RPMI8226 (cell line): ENCODE measurements at regions not wholly inside any gene's neighbourhood (a gene's known extent, or its start where the extent isn't known, plus 50 kb on each side); places are given as distances from the start of the nearest gene placed in this dataset.
"Not testable (repeated sequence)": the region's sequence is repeated elsewhere in the genome, so short reads cannot be mapped to it uniquely, and the experiment has no call there.

Experiments used
- DNase-seq: peaks from one replicate; pipeline ENCODE4 v3.0.0-alpha.2; 2015

DNA sequence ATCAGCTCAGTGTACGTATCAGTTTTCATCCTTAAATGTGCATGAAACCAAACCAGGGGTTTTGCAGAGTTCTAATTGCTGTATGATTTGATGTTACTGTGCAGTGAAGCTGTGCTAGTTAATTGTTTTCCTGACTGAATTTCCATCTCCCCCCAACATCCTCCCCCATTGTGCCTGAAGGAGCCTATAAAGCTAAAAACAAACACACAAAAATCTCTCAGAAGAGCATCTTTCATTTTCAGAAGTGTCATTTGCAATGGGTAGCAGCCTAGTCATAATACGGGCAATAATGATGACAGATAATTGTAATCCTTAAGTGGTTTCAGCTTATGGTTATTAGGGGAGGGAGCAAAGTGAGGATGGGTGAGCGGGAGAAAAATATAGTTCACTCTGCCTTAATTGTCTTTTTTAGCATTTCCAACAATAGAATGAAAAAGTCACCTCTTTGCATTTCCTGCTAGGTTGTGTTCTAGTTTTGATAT, 207.9 kb upstream of the TBL1XR1 start:
- DNase-seq = no peak

DNA sequence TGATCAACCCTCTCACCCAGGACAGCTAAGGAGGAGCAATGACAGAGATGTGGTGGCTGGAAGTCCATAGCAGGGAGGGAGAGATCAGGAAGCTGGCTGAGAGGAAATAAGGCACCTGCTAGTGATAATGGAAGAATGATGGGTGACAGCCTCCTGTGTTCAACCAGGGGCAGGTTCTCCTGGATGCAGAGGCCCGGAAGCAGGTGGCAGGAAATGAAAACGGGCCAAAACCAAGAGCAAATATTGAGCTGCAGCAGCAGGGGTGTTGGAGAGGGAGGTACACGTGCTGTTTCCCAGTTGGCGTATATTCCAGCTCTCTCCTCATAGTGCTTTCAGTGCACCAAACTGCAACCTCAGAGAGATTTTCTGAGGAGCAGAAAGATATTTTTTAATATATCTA, 213.4 kb upstream of the TBL1XR1 start:
- peak; percentile 65 for DNase-seq

DNA sequence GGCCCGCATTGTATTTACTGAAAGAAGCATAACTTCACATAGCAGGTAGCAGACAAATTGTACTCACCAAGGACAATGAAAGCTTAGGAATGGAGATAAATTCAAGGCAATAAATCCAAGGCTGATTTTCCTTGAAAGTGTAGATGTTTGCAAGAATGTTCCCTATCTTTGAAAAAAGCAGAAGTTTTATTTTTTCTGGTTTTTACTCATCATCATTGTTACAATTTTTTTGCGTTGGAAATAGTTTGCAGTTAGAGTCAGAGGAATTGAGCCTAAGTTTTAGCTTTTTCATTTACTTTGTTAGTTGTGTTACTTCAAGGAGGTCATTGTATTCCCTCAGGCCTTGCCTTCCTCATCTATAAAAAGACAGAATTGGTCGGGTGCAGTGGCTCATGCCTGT, 213.9 kb upstream of the TBL1XR1 start:
- DNase-seq = no peak

DNA sequence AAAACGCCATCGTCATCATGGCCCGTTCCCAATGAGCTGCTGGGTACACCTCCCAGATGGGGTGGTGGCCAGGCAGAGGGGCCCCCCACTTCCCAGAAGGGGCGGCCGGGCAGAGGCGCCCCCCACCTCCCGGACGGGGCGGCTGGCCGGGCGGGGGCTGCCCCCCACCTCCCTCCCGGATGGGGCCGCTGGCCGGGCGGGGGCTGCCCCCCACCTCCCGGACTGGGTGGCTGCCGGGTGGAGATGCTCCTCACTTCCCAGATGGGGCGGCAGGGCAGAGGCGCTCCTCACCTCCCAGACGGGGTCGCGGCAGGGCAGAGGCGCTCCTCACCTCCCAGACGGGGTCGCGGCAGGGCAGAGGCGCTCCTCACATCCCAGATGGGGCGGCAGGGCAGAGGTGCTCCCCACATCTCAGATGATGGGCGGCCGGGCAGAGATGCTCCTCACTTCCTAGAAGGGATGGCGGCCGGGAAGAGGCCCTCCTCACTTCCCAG, 215.4 kb upstream of the TBL1XR1 start:
- not testable (repeated sequence) for DNase-seq

DNA sequence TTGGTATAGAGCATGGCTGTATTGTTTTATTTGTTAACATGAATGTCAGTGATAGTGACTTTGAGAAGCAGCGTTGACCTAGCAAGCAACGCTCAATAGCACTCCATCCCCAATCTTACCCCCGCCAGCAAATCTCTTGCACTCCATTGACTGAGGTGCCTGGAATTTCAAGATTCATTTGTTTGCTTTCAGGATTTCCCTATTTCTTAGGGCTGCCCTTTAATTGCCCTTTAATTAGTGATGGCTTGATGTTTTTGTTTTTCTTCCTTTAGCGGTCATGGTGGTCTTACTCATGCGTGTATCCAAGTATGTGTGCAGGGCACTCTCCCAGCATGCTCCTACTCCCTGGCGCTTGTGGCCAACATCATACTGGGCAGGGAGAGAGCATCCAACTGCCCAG, 216.8 kb upstream of the TBL1XR1 start:
- no peak for DNase-seq

DNA sequence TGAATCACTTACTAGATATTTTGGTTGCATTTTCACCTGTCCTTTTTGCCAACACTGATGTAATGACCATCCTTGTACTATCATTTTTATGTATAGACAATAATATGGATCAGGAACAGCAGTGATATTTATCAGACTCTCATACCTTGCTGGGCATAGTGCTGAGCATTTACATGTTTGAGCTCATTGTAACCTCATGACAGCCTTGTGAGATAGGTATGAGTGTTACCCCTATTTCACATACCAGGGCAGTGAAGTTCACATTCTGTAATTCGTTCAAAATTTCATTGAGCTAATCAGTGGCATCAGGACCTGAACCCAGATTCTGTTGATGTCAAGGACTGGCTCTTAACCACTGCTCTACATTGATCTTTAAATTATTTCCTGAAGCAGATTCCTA, 221.5 kb upstream of the TBL1XR1 start:
- DNase-seq = no peak

DNA sequence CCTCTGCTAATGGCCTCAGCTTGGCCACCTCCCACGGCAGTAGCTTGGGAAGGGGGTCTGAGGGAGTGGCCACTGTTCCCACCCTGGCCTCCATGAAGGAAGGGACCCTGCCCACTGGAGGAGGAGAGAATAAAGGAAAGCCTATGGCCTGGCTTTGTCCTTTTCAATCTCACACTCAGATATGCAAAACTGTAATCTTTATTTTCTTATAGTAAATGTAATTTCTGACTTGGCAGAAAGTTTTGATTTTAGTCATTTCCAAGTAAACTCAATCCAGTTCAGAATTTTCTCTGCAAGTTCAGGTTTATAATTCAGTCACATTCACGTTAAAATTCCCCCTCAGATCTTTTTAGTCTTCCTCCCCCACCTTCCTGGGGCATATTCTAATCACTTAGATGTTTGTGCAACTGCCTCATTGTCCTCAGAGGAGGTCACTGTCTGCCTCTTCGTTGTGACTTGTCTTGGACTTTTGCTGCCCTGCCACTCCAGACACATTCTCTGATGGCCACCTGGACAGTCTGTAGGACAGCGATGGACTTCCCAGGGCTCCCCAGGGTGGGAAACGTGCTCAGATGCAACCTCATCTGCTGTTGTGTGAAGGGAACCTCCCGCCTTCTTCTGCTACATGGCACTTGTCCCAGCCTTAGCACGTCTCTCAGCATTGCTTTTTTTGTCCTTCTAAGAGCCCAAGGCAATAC, 222.8 kb upstream of the TBL1XR1 start:
- no peak for DNase-seq

DNA sequence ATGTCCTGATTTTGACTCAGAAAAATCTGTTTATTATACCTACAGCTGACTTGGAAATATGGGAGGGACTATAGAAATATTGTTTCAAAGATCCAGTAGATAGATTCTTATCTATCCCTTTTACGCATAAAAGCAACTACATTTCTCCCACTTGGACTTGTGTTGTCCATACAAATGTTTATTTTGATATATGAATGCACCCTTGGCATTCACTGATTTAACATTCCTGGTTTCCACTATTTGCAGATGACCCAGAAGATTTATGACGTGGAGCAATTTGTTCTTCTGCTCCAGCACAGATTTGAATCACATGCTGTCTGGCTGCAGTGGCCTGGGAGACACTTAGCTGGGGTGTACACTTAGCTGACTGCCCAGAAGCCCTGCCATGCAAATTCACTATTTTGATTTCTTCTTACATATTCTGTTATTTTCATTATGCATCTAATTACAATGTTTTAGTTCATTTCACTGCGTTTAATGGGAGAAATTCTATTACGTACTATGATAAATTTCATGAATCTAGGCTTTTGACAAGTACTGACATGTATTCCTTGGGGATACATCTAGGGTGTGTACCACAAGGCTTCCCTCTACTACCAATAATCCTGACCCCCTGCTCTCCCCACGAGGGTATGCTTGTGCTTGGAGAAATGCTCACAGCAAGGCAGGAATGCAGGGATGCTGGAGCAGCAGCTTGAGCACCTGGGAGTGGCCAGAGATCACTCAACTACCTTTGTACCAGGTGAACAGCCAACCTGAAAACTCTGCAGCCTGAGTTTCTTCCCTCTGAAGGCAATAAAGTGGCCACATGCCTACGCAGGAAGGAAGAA, 223.6 kb upstream of the TBL1XR1 start:
- DNase-seq = no peak

DNA sequence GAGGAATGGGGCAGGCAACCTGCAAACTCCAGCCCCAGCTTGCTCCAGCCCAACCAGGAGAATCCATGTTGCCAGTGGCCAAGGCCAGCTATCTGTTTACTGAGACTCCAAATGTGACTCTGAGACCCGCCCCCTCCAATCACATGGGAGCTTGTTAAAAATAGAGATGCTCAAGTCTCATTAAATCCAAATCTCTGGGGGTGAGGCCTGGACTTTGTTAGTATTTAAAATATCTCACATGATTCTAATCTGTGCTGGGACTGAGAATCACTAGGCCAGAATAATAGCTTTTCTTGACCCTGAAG, 224.2 kb upstream of the TBL1XR1 start:
- DNase-seq = no peak

DNA sequence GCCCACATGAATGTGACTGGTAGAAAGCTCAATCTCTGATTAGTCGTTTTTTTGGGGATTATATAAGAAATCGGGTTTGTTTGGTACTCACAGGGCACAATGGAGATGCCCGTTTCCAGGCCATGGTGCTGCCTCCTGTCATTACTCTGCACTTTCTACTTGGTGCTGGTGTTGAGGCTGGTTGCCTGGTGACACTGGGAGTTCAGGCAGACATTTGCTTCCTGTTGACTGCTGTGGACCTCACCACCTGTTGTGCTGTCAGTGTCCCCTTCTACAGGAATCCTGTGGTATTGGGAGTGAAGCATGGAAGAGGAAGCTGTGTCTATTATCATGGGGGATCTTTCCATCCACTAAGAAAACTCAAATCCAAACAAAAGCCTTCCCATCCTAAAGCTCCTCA, 227.2 kb upstream of the TBL1XR1 start:
- DNase-seq = peak; percentile 31

DNA sequence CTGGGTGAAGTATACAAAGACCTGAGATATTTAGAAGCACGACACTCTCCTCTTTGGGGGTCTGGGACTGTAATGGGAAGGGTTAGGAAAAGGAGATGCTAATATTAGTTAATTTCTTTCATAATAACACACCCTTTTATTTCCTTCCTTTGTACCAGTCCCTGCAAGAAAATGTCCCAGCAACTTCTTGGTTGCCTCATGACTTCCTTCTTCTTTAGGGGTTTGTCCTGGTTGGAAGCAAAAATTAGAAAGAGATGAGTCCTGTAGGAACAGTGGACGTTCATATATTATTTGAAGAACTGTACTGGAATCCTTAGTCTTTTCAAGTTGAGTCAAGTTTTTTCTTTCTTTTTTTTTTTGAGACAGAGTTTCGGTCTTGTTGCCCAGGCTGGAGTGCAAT, 227.8 kb upstream of the TBL1XR1 start:
- DNase-seq = no peak

DNA sequence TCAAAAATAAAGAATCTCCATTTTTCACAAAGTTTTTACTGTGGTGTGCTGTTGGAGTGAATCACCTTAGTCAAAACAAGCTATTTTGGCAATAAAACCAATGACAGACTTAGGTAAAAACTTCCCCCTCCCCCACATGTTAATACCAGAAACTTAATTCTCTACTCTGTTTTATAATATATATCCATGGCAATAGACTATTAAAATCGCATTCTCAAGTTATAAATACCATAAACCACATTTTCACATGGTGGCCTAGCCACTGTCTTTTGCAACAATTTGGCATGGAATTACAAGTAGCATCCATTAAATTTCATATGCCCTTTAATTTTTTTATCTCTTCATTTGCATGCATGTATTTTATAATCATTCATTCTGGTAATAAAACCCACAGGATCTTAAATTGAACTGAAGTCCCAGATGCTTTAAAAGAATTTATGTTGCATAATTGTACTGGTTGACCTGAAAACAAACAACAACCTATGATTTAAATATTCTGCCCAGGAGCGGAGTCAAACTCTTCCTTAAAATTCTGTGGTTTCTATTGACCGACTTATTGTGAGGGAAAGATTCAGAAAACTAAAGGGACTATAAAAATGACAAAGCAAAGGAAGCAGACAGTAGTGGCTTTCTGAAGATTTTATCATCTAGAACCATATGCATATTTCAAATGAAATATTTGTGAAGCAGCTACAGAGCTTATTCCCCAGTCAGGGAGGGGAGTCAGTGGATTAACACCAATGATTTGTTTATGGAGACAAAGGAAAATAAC, 229.0 kb upstream of the TBL1XR1 start:
- DNase-seq = no peak

DNA sequence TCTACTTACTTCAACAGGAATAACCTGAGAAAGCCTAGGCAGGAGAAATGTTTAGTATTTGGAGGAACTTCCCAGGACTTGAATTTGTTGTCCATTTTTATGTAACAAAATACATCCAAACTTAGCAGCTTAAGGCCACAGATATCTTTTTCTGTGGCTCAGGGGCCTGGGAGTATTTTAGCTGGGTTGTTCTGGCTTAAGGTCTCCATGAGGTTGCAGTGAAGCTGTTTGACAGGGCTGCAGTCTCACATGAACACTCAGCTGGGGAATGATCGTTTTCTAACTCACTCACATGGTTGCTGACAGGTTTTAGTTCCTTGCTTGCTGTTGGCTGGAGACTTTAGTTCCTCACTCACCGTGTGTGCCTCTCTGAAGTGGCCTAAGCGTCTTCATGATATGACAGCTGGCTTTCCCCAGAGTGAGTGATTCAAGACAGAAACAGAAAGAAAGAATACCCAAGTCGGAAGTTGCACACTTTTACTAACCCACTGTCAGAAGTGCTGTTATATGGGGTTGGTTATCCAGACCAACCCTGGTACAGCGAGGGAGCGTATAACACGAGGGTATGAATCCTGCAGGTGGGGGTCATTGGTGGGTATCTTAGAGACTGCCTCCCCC, 229.7 kb upstream of the TBL1XR1 start:
- peak; percentile 42 for DNase-seq

DNA sequence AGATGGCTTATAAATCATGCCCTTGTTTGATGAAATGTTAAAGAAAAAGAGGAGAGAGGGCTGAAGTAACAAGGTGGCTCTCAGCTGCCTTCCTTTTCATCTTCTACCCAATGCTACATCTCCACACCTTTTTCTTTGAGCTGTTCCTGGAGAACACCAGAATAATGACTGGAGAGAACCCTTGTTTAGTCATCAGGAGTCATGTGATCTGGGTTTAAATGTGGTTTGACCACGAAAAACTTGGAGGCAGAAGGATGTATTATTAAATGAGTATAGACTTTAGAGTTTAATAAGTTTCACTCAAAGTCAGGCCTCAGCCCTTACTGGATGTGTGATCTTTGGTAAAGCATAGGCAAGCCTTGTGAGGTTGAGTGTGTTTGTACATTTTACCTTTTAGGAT, 230.3 kb upstream of the TBL1XR1 start:
- DNase-seq = no peak

DNA sequence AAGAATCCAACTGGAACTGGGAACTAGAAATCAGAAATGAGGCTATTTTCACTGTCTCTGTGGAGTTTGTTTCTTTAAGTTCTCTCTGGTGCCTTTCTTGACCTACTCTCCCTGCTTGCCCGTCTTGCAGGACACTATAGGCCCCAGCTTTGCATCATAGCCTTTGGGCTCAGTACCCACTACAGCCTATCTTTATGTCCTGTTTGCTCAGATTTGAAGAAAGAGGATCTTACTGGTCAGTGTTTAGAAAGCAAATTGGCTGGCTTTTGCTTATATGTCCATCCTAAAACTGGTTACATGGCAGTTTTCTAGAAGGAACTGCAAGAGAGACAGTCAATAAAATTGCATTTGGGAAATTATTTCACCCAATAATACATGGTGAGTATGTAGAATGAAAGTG, 231.8 kb upstream of the TBL1XR1 start:
- DNase-seq = no peak

DNA sequence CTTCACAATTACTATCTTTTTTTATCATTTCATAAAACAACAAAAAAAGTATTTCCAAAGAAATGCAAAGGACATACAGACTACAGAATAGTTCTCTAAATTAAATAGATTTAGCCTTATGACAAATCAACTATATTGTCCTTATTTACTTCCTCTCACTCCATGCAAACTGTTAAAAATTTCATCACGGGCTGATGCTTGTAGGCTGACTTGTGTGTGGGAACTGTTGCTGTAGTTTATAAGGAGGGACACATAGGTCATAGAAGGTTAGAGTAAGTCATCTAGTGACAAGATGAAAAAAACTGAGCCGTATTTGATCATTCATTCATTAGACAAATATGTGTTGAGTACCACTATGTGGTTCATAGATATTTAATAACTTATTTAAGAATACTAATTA, 232.5 kb upstream of the TBL1XR1 start:
- no peak for DNase-seq

DNA sequence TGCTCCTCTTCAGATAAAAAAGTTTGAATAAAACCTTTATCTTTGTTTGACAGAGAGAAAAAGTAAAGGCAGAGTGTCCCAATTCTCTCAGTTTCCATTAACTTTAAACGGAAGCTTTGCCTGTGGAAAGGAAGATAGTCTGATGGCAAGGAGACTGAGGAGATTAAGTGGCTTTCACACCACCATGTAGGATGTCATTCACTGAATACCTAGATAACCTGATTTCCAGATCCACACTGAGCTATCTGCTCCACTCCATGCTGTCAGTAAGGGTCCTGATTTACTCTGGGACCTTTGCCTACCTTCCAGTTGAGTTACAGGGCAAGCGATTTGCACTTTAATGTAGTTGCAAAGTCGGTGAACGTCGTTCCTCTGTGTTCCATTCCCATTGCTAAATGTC, 233.4 kb upstream of the TBL1XR1 start:
- DNase-seq = no peak

DNA sequence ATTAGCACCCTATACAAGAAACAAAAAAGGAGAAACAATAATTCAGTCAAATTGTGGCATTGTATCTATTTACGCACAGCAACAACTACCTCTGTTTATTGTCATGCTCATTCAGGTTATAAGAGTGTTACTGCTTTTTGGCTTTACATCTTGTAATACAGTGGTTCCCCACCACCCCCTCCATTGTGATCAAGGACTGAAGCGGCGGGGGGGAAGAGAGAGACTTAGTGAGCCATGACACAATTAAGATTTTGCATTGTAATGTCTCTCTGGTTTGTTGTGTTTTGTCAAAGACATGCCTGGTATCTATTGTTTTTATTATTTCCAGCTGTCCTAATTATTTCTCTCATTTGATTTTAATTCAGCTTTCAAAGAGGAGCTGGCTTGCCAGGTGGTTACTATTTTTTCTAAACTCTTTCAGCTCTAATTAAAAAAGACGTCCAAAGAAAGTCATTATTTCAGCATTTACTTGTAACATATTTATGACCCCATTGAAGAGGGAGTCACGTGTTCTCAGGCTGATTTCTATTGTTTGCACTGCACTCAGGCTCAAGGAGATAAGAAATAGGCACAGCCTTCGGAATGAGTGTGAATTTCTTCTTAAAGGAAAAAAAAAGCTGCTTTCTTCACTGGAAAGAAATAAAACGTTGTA, 234.4 kb upstream of the TBL1XR1 start:
- no peak for DNase-seq

DNA sequence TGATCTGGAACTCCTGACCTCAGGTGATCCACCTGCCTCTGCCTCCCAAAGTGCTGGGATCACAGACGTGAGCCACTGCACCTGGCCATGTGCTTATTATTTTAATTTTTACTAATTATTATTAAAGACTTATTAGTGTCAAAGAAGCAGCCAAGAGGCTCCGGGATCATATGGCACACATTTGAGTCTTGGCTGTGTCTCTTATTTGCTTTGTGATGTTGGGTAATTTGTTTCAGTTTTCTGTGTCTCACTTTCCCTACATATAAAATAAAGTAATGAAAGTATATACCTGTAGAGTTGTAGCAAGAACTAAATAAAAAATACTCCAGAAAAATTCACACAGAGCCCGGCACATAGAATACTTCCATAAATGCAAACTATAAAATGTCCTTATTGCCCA, 238.0 kb upstream of the TBL1XR1 start:
- no peak for DNase-seq

DNA sequence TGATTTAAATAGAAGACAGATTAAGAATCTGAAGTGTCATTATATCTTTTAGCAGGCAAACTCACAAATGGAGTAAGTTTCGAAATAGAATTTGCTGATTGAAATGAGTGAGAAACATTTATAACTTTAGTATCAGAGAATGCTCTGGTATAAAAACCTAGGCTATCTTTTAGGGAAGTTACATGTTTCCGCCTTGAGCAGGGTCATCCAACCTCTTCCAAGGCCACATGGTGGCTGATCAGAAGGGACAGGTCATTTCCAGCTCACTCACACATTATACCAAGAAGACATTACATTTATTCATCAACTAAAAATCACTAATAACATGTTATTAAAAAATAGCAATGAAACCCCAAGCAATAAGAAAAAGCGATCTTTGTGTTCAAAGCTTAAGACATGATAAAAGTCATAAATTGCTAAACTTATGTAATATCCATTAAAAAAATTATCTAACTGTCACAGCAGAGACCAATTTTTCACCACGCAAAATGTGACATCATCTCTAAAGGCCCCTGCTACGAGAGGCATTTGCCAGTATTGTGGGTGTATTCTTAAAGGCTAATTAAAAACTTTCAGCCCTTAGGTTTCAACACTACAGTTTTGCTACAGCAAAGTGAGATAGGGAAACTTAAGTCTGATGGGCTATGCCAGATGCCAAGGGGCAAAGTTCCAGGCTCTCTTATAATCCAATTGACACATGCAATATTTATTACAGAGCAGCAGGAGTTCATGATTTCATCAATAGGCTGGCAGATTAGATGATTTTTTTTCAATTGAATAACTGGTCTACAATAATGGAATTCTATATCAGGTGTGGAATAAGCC, 240.4 kb upstream of the TBL1XR1 start:
- DNase-seq = no peak

DNA sequence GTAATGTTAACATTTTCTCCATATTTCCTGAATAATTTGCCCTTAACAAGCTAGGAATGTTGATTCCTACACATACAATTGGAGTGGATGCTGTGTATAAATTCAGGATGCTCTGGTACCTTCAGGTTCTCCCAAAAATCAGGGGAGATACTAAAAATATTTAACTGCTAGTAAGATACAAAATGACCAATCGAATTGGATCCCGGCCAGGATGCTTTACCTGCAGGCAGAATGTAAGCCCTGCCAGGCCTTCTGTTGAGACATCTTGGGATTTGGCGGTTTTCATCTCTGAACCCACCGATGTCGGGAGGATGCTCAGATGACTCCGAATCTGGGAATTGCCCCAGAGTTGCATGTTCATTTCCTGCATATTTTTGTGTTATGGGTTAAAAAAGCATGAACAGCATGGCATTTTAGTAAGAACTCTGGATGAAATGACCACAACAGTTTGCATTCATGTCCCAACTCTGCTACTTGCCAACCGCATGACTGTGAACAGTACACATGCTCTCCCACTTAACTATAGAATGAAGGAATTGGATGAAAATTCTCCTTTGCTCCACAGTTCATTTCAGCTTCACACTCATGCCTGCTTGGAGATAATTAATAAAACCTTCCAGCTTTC, 241.4 kb upstream of the TBL1XR1 start:
- no peak for DNase-seq
